Colon (tissue), 2 donors: ENCODE measurements at regions not wholly inside any gene's neighbourhood (a gene's known extent, or its start where the extent isn't known, plus 50 kb on each side); places are given as distances from the start of the nearest gene placed in this dataset.

Experiments
- FAIRE-seq: peaks from 2 replicates; lab custom pipeline; 2012; peaks lifted over from hg19 to GRCh38; lab: Jason Lieb, UNC
- donor health status: control.
- donor health status: control.

DNA sequence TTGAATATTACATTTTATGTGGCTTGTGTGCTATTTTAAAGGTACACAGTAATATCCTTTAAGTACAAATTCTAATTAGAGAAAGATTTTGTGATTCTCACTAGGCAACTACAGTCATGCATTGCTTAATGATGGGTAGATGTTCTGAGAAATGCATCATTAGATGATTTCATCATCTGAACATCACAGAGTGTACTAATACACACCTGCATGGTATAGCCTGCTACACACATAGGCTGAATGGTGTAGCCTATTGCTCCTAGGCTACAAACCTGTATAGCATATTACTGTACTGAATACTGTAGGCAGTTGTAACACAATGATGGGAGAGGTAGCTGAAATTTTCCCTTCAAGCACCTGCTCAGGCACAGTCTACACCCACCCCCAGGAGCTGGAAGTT lies 217.4 kb upstream of the EOMES start:
- FAIRE-seq, result no peak

GRCh38 chr3:27939940-27940339 lies 217.8 kb upstream of the EOMES start:
- no peak for FAIRE-seq

DNA sequence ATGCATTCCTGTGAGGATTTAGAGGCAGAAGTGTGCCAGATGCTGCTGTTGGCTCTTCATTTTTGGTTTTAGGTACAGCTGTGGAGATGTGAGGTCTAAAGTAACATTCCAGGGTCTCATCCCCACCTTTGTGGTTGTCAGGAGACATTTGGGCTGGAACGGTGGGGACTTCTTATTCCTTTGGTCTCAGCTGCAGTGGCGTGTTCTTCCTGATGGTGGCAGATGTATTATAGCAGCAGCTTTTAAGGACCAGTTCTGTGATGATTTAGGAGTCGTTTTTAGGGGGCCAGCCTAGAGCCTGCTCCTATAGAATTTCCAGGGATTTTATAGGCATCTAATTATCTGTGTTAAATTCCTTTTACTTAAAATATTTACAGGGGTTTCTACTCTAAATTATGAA lies 221.0 kb upstream of the EOMES start:
- no peak for FAIRE-seq

DNA sequence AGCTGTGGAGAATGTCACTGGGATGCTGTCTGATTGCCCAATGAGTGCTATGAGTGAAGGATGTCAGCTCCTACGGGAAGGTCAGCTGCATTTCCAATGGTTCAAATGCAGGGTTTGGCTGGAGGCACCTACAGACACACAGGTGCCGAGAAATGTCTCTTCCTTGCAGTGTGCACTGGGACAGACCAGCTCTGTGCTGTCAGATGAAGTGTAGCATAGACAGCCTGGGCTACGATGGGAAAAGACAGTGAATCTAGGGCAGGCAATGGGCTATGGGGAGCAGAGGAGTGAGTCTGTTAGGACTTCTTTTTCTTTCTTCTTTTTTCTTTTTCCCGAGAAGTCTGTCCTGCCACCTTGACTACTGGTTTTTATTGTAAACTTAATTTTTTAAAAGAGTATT lies 223.1 kb upstream of the EOMES start:
- FAIRE-seq, result no peak

DNA sequence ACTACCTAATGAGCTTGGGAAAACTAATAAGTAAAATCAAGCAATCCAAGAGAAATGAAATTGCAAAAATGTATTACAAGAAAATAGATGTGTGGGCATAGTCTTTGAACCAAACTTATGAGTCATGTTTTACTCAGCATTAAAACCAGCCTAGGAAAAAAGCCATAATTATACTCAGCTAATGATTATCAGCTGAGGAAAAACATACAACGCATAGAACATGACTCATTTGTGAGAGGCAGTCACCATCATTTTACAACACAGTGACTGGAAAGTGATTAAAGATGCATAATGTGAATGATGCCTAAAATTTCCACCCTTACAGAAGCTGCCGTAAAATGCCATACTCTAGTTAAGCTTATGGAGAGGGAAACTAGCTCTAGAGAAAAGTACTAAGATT lies 238.0 kb upstream of the EOMES start:
- no peak for FAIRE-seq

DNA sequence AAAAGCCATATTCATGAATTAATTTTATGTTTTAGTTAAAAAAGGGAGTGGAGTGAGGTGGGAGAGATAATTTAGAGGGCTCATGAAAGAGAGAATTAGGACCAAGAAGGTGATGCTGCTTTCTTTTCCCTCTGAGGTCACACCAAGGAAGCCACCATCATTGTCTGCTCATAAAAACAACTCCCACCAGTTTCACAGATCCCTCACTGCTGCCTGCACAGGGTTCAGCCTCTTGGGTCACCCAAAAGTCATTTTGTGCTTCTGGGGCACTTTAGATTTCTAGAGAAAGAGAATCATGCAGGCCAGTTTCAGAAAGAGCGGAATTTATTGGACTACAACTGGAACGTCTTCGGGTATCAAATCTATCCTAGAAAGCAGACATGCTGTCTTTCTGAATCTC lies 241.4 kb upstream of the EOMES start:
- FAIRE-seq, result no peak

DNA sequence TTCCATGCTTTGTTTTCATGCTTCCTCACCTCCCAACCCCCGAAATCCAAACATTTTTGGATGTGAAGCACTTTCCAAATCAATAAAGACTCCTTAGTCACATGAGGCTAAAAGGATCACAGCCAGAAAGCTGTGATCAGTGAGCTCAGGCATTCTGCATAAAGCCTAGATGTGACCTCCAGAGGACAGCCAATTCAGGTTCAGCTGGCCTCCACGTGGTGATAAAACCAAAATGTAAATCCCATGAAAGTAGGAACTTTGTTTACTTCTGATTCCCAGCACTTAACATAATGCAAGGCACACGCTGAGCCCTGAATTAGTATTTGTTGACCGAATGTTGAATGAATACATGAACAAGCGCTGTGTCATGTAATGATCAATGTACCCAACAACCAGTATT lies 249.5 kb upstream of the EOMES start:
- no peak for FAIRE-seq

GRCh38 chr3:27976933-27977332 lies 254.8 kb upstream of the EOMES start:
- FAIRE-seq, result no peak

GRCh38 chr3:27978440-27978839 lies 256.3 kb upstream of the EOMES start:
- FAIRE-seq, result no peak

DNA sequence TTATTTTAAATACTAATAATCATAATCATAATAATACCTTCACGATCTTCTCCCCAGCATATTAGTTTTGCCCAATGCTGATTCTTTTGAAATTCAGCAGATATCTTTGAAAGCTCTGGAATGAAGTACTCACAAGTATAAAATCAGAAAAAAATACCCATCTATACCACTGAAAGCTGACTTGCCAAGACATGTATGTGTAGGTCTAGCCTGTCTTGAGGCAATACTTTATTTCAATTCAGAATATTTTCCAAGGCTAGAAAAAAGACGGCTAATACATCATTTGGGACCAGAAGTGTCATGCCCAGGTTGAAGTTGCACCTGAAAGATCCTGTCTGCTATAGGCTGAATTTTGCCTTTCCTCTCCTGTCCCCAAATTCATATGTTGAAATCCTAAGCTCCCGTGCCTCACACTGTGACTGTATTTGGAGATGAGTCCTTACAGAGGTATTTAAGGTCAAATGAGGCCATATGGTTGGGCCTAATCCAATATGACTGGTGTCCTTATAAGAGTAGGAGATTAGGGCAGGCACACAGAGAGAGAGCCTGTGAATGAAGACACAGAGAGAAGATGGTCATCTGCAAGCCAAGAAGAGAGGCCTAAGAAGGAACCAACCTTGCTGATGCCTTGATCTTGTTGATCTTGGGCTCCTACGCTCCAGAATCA lies 255.9 kb upstream of the CMC1 start:
- no peak for FAIRE-seq

GRCh38 chr3:27986234-27986879 lies 255.1 kb upstream of the CMC1 start:
- no peak for FAIRE-seq

- no peak for FAIRE-seq
Observed at GRCh38 chr3:27990324-27990723, 251.1 kb upstream of the CMC1 start.

GRCh38 chr3:27990837-27991236 lies 250.6 kb upstream of the CMC1 start:
- no peak for FAIRE-seq

DNA sequence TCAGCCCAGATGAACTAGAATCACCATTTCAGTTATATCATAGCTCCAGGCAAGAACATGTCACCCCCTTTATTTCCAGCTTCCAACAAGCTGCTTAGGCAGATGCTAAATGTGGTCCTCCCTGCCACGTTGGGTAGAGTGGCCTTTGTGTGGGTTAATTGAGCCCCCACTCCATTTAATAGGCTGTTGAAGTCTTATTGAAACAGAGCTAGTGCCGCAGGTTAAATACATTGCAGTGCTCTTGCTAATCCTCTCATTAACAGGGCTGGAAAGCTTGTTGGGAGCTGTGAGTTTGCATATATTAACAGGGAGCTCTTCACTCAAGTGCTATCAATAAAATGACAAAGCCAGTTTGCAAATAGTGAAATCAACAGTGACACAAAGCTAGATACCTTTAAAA lies 248.4 kb upstream of the CMC1 start:
- no peak for FAIRE-seq

- FAIRE-seq, result no peak
Observed at GRCh38 chr3:28000608-28001007, 240.8 kb upstream of the CMC1 start.

GRCh38 chr3:28008235-28008634 lies 233.2 kb upstream of the CMC1 start:
- no peak for FAIRE-seq

GRCh38 chr3:28012830-28013229 lies 228.6 kb upstream of the CMC1 start:
- FAIRE-seq, result no peak

DNA sequence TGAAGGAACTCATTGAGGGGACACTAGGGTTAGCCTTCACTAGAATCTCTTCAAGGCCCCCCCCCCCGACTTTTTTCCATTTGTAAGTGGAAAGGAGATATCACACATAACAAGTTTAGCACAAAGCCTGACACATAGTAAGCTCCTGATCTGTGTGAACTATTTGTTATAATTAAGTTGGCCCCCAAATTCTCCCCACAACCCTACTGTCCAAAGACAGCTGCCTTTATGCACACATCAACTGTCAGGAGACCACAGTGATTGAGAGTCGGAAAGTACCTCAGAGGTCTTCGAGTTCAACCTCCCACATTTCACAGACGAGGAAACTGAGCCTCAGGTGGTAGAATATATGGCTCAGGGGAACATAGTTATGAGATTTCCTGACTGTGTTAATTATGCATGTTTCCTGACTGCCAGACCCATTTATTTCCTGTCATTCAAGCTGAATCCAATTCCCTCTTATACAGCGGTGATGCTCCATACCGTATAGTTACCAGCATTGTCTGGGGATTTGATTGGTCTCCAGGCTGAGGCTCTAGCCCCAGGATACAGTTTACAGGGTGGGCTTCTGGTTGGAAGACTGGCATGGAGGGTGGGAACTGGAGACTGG lies 227.4 kb upstream of the CMC1 start:
- FAIRE-seq, result no peak

DNA sequence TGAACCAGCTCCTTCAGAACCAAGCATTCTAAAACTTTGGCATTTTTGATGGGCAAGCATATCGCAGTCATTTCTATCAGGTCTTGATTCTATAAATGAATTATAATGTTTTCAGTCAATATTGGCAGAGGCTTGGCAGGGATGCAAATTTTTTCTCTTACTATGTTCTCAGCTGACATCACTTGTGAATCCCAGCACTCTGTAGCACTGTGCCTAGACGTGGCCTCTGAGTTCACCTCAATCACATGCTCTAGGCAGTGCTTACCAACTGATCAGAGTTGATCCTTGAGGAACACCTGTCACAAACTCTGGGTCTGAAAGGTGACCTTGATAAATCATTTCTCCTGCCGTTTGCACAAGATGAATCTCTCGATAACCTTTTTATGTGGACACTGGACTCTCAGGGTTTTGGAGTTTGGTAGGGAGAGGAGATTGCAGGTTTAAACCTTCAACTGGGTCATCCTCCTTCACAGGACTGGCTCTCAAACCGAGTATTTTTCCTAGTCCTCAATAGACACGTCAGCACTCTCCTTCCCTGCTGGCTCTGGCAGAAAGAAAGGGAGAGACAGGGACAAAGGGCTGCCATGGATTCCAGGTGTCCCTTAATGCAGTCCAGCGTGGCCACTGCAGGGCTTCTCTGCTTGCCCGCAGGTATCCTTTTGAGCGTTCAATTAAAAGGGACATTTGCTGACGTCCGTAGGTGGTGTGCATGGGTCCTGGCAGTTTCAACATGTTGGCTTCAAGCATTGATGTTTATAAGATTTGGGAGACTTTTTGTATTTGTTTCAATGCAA lies 222.3 kb upstream of the CMC1 start:
- no peak for FAIRE-seq

- no peak for FAIRE-seq
Observed at GRCh38 chr3:28019740-28020139, 221.7 kb upstream of the CMC1 start.

GRCh38 chr3:28022916-28023315 lies 218.5 kb upstream of the CMC1 start:
- FAIRE-seq, result no peak

GRCh38 chr3:28028554-28028953 lies 212.9 kb upstream of the CMC1 start:
- FAIRE-seq, result no peak
